ENCODE measurements at regions not wholly inside any gene's neighbourhood (a gene's known extent, or its start where the extent isn't known, plus 50 kb on each side); places are given as distances from the start of the nearest gene placed in this dataset.
A peak's percentile ranks its signal among the peaks of the same experiment; 100 is the strongest.

DNA sequence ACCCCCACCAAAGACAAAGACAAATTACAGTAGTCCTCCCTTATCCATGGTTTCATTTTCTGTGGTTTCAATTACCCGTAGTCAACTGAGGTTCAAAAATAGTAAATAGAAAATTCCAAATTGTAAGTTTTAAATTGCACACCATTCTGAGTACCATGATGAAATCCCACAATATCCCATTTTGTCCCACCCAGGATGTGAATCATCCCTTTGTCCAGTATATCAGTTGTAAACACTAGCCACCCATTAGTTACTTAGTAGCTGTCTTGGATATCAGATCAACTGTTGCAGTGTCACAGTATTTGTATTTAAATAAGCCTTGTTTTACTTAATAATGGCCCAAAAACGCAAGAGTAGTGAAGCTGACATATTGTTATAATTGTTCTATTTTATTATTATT lies 364.0 kb upstream of the ARID1B start:
- Mint-ChIP-seq H3K36me3 (no peaks in the 10 kb centered on the region), H3K27me3 (peaks cover 20% of the 10 kb centered on the region), H3K4me3 (no peak overlapping the region), H3K9me3 (no peaks in the 10 kb centered on the region), H3K4me1 (no peaks in the 10 kb centered on the region), H3K27ac (peak overlapping the region in 1 of 3 donors; percentile 7)
- Histone ChIP-seq H3K4me1 (ENCODE audit: control insufficient read depth, insufficient read depth, low read length, poor library complexity, severe bottlenecking) (no peaks in the 10 kb centered on the region), H3K36me3 (ENCODE audit: control insufficient read depth, insufficient read depth, low read length) (no peaks in the 10 kb centered on the region), H3K9me3 (ENCODE audit: control insufficient read depth in 2 of 2, low read length in 2 of 2) (no peaks in the 10 kb centered on the region), H3K4me3 (ENCODE audit: low read depth, low read length) (no peak overlapping the region), H3K27ac (ENCODE audit: insufficient read depth, low read length, poor library complexity, severe bottlenecking) (no peak overlapping the region), H3K27me3 (ENCODE audit: control insufficient read depth, insufficient read depth, low read length) (no peaks in the 10 kb centered on the region)
- DNase-seq (no peak), ATAC-seq (ENCODE audit: low read depth in 2 of 2) (no peak)

DNA sequence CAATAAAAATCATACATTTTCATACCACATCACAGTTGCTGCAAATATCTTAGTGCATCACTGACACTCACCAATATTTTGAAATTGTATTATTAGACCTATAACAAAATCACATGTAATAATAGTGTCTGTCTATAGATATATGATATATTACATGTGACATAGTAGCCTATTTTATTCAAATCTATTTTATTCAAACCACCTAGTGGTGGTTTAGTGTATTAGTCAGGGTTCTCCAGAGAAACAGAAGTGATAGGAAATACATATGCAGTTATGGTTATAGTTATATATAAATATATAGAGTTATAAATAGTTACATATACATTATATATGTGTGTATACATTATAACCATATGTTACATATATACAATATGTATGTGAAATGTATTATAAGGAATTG lies 366.5 kb upstream of the ARID1B start:
- no peaks in the 10 kb centered on the region for H3K9me3 ChIP-seq (ENCODE audit: control insufficient read depth in 2 of 2, low read length in 2 of 2)
- H3K4me3 ChIP-seq (ENCODE audit: low read depth, low read length) = no peak overlapping the region
- DNase-seq = peak in 1 of 3 donors; percentile 6
- no peak for ATAC-seq (ENCODE audit: low read depth in 2 of 2)
- Mint-ChIP-seq H3K27me3 (peaks cover 14% of the 10 kb centered on the region), H3K9me3 (no peaks in the 10 kb centered on the region), H3K36me3 (no peaks in the 10 kb centered on the region), H3K4me3 (no peak overlapping the region), H3K4me1 (no peaks in the 10 kb centered on the region), H3K27ac (no peak overlapping the region)
- no peak overlapping the region for H3K27ac ChIP-seq (ENCODE audit: insufficient read depth, low read length, poor library complexity, severe bottlenecking)
- H3K27me3 ChIP-seq (ENCODE audit: control insufficient read depth, insufficient read depth, low read length) = no peaks in the 10 kb centered on the region
- H3K4me1 ChIP-seq (ENCODE audit: control insufficient read depth, insufficient read depth, low read length, poor library complexity, severe bottlenecking) = no peaks in the 10 kb centered on the region
- H3K36me3 ChIP-seq (ENCODE audit: control insufficient read depth, insufficient read depth, low read length) = no peaks in the 10 kb centered on the region

DNA sequence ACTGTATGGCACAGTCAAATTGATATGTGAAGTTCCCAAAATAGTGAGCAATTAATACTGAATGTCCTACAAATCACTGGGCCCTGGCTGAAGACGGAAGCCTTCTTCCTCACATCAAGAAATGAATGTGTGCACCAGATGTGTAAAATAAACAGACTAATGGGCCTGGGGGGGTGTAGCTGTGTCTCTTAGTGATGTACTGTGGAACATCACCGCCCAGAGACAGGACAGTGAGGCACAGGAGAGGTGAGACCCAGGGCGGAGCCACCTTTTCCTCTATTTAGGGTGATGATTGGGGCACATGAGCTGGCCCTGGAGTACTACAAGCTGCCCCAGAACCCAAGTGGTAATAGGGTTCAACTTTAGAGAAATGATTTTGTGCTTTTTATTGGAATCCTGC lies 368.5 kb upstream of the ARID1B start:
- H3K36me3 Mint-ChIP-seq = no peaks in the 10 kb centered on the region
- H3K27ac ChIP-seq (ENCODE audit: insufficient read depth, low read length, poor library complexity, severe bottlenecking) = no peak overlapping the region
- H3K9me3 ChIP-seq (ENCODE audit: control insufficient read depth in 2 of 2, low read length in 2 of 2) = no peaks in the 10 kb centered on the region
- peaks cover 14% of the 10 kb centered on the region for H3K27me3 Mint-ChIP-seq
- no peaks in the 10 kb centered on the region for H3K4me1 ChIP-seq (ENCODE audit: control insufficient read depth, insufficient read depth, low read length, poor library complexity, severe bottlenecking)
- DNase-seq = no peak
- no peaks in the 10 kb centered on the region for H3K4me1 Mint-ChIP-seq
- no peaks in the 10 kb centered on the region for H3K27me3 ChIP-seq (ENCODE audit: control insufficient read depth, insufficient read depth, low read length)
- no peaks in the 10 kb centered on the region for H3K36me3 ChIP-seq (ENCODE audit: control insufficient read depth, insufficient read depth, low read length)
- no peak for ATAC-seq (ENCODE audit: low read depth in 2 of 2)
- no peak overlapping the region for H3K4me3 Mint-ChIP-seq
- no peak overlapping the region for H3K4me3 ChIP-seq (ENCODE audit: low read depth, low read length)
- no peak overlapping the region for H3K27ac Mint-ChIP-seq
- peaks cover 0 to under 1% (median 0%) of the 10 kb centered on the region in 7 donors for H3K9me3 Mint-ChIP-seq

DNA sequence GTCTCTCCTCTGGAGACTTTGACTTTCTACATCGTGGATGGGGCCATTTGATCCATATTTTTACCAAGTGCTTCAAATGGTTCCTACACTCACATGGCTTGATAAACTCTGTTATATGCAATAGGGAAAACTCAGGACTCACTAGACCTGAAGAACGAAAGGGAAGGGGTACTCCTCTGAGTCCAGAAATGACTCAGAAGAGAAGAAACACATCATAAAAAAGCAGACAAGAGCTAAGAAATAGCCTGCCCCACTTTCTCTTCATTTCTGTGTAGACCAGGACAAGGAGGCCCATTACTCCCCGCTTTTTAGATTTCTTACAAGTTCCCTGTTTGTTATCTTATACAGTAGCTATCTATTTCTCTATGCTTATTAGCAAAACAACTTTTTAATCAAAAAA lies 369.8 kb upstream of the ARID1B start:
- Histone ChIP-seq H3K36me3 (ENCODE audit: control insufficient read depth, insufficient read depth, low read length) (no peaks in the 10 kb centered on the region), H3K4me1 (ENCODE audit: control insufficient read depth, insufficient read depth, low read length, poor library complexity, severe bottlenecking) (no peaks in the 10 kb centered on the region), H3K9me3 (ENCODE audit: control insufficient read depth in 2 of 2, low read length in 2 of 2) (no peaks in the 10 kb centered on the region), H3K27ac (ENCODE audit: insufficient read depth, low read length, poor library complexity, severe bottlenecking) (no peak overlapping the region), H3K4me3 (ENCODE audit: low read depth, low read length) (no peak overlapping the region), H3K27me3 (ENCODE audit: control insufficient read depth, insufficient read depth, low read length) (no peaks in the 10 kb centered on the region)
- ATAC-seq (ENCODE audit: low read depth in 2 of 2) (no peak), DNase-seq (no peak)
- Mint-ChIP-seq H3K27ac (no peak overlapping the region), H3K36me3 (no peaks in the 10 kb centered on the region), H3K4me1 (no peaks in the 10 kb centered on the region), H3K27me3 (peaks cover 15% of the 10 kb centered on the region), H3K9me3 (peaks cover 0 to 5% (median 0%) of the 10 kb centered on the region in 7 donors), H3K4me3 (no peak overlapping the region)

DNA sequence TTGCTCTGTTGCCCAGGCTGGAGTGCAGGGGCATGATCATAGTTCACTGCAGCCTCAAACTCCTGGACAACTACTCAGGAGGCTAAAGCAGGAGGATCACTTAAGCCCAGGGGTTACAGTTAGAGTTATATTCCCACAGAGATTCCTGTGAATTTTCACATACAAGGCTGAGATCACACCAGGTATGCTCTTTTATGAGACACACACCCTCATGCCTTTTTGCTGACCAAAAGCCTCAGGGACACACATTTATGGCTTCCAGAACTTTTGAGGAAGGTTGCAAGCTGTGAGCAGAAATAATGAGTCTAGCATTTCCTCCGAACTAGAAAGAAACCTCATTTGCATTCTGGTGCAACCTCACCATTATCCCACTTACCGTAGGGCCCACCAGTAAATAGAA lies 370.5 kb upstream of the ARID1B start:
- H3K4me3 ChIP-seq (ENCODE audit: low read depth, low read length) = no peak overlapping the region
- H3K9me3 Mint-ChIP-seq = peaks cover 0 to 5% (median 0%) of the 10 kb centered on the region in 7 donors
- H3K4me1 ChIP-seq (ENCODE audit: control insufficient read depth, insufficient read depth, low read length, poor library complexity, severe bottlenecking) = no peaks in the 10 kb centered on the region
- H3K36me3 ChIP-seq (ENCODE audit: control insufficient read depth, insufficient read depth, low read length) = no peaks in the 10 kb centered on the region
- ATAC-seq (ENCODE audit: low read depth in 2 of 2) = no peak
- no peak overlapping the region for H3K4me3 Mint-ChIP-seq
- no peaks in the 10 kb centered on the region for H3K36me3 Mint-ChIP-seq
- no peak overlapping the region for H3K27ac ChIP-seq (ENCODE audit: insufficient read depth, low read length, poor library complexity, severe bottlenecking)
- H3K27me3 Mint-ChIP-seq = peaks cover 9% of the 10 kb centered on the region
- no peaks in the 10 kb centered on the region for H3K9me3 ChIP-seq (ENCODE audit: control insufficient read depth in 2 of 2, low read length in 2 of 2)
- H3K4me1 Mint-ChIP-seq = peaks cover 0 to 5% (median 0%) of the 10 kb centered on the region in 4 donors
- no peak for DNase-seq
- no peaks in the 10 kb centered on the region for H3K27me3 ChIP-seq (ENCODE audit: control insufficient read depth, insufficient read depth, low read length)
- no peak overlapping the region for H3K27ac Mint-ChIP-seq

DNA sequence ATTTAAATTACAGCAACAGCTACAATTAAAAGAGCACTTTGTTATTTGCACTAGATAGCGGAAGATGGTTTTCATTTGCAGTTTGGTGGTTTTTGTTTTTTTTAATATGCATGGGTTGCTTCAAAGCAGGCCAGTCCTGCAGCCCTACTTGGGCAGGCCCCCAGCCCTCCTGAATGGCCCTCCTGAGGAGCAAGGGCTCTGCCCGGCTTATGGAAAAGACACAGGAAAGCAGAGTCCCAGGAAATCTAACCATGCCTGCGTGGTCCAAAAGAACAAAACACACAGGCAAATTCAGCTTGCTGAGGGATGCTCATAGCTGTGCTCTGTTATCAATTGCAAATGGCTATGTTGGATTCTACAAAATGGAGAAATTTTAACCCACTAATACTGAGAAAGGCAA lies 371.1 kb upstream of the ARID1B start:
- H3K27me3 ChIP-seq (ENCODE audit: control insufficient read depth, insufficient read depth, low read length) = no peaks in the 10 kb centered on the region

DNA sequence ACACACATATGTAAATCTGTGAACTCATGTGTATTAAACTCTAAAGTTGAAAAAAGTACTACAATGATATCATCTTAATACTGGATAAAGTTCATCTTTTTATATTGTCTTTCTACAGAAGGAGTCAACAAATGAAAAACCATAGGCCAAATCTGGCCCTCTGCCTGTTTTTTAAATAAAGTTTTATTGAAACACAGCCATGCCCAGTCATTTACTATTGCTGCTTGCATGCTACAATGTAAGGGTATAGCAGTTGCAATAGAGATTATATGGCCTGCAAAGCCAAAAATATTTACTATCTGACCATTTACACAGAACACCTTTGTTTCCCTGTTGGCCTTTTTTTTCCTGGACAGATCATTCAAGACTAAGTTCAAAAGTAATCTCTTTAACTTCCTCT lies 374.6 kb upstream of the ARID1B start:
- H3K27me3 ChIP-seq (ENCODE audit: control insufficient read depth, insufficient read depth, low read length) = no peaks in the 10 kb centered on the region
- H3K27ac Mint-ChIP-seq = no peak overlapping the region
- H3K36me3 Mint-ChIP-seq = no peaks in the 10 kb centered on the region
- H3K4me3 Mint-ChIP-seq = no peak overlapping the region
- no peak overlapping the region for H3K27ac ChIP-seq (ENCODE audit: insufficient read depth, low read length, poor library complexity, severe bottlenecking)
- H3K9me3 Mint-ChIP-seq = peaks cover 0 to 5% (median 0%) of the 10 kb centered on the region in 7 donors
- peaks cover 9% of the 10 kb centered on the region for H3K4me1 ChIP-seq (ENCODE audit: control insufficient read depth, insufficient read depth, low read length, poor library complexity, severe bottlenecking)
- no peaks in the 10 kb centered on the region for H3K9me3 ChIP-seq (ENCODE audit: control insufficient read depth in 2 of 2, low read length in 2 of 2)
- no peaks in the 10 kb centered on the region for H3K36me3 ChIP-seq (ENCODE audit: control insufficient read depth, insufficient read depth, low read length)
- H3K27me3 Mint-ChIP-seq = peaks cover 5% of the 10 kb centered on the region
- H3K4me1 Mint-ChIP-seq = peaks cover 0 to 33% (median 7%) of the 10 kb centered on the region in 4 donors
- DNase-seq = no peak
- ATAC-seq (ENCODE audit: low read depth in 2 of 2) = no peak
- H3K4me3 ChIP-seq (ENCODE audit: low read depth, low read length) = no peak overlapping the region

More for the DNA sequence above, 371.1 kb upstream of the ARID1B start:
- Histone ChIP-seq H3K27ac (ENCODE audit: insufficient read depth, low read length, poor library complexity, severe bottlenecking) (no peak overlapping the region), H3K36me3 (ENCODE audit: control insufficient read depth, insufficient read depth, low read length) (no peaks in the 10 kb centered on the region), H3K4me3 (ENCODE audit: low read depth, low read length) (no peak overlapping the region), H3K4me1 (ENCODE audit: control insufficient read depth, insufficient read depth, low read length, poor library complexity, severe bottlenecking) (no peaks in the 10 kb centered on the region), H3K9me3 (ENCODE audit: control insufficient read depth in 2 of 2, low read length in 2 of 2) (no peaks in the 10 kb centered on the region)
- Mint-ChIP-seq H3K27me3 (peaks cover 8% of the 10 kb centered on the region), H3K4me3 (no peak overlapping the region), H3K9me3 (peaks cover 0 to 5% (median 0%) of the 10 kb centered on the region in 7 donors), H3K36me3 (no peaks in the 10 kb centered on the region), H3K27ac (no peak overlapping the region), H3K4me1 (peaks cover 0 to 5% (median under 1%) of the 10 kb centered on the region in 4 donors)
- no peak for ATAC-seq (ENCODE audit: low read depth in 2 of 2)
- no peak for DNase-seq

DNA sequence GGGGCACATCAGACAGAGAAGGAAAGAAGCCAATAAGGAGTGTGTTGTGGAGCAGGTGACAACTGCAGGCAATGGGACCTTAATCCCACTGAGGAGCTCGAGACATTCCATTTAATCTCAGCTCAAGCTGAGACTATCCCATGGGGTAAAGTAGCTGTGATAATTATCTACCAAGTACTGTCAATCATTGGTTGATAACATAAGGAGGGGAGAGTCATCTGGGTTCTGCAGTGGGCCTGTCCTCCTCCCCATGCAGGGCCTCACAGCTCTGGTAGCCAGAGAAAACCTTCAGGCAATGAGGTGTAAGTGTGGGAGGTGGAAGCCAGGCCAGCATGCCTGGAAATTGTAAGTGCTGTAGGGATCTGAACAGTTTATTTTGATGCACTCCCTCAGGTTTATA lies 375.0 kb upstream of the ARID1B start:
- no peak for ATAC-seq (ENCODE audit: low read depth in 2 of 2)
- no peak overlapping the region for H3K27ac Mint-ChIP-seq
- H3K4me3 Mint-ChIP-seq = no peak overlapping the region
- no peaks in the 10 kb centered on the region for H3K36me3 Mint-ChIP-seq
- Histone ChIP-seq H3K4me1 (ENCODE audit: control insufficient read depth, insufficient read depth, low read length, poor library complexity, severe bottlenecking) (peaks cover 13% of the 10 kb centered on the region), H3K27me3 (ENCODE audit: control insufficient read depth, insufficient read depth, low read length) (no peaks in the 10 kb centered on the region), H3K36me3 (ENCODE audit: control insufficient read depth, insufficient read depth, low read length) (no peaks in the 10 kb centered on the region), H3K4me3 (ENCODE audit: low read depth, low read length) (no peak overlapping the region), H3K9me3 (ENCODE audit: control insufficient read depth in 2 of 2, low read length in 2 of 2) (no peaks in the 10 kb centered on the region), H3K27ac (ENCODE audit: insufficient read depth, low read length, poor library complexity, severe bottlenecking) (no peak overlapping the region)
- H3K4me1 Mint-ChIP-seq = peaks cover 0 to 37% (median 8%) of the 10 kb centered on the region in 4 donors
- peaks cover 0 to 5% (median 0%) of the 10 kb centered on the region in 7 donors for H3K9me3 Mint-ChIP-seq
- DNase-seq = no peak
- peaks cover 5% of the 10 kb centered on the region for H3K27me3 Mint-ChIP-seq

Measured in CD4-positive, CD25-positive, alpha-beta regulatory T cell (primary cell).